Astrocyte (in vitro differentiated cells and primary cell): ENCODE measurements at regions not wholly inside any gene's neighbourhood (a gene's known extent, or its start where the extent isn't known, plus 50 kb on each side); places are given as distances from the start of the nearest gene placed in this dataset.
"Not testable (repeated sequence)": the region's sequence is repeated elsewhere in the genome, so short reads cannot be mapped to it uniquely, and the experiment has no call there.

ENCODE experiments used
- EZH2 ChIP-seq: IDR thresholded peaks from 2 replicates; pipeline ENCODE4 v1.6.1; 2012; ENCODE audit warnings: mild to moderate bottlenecking, low read length, inconsistent platforms; ENCODE audit not compliant: insufficient read depth
- TF ChIP-seq, protein P1 (sequence below): IDR thresholded peaks from 2 replicates; pipeline ENCODE4 v1.5.1; 2011; ENCODE audit warnings: low read depth, mild to moderate bottlenecking, inconsistent platforms, low read length, moderate library complexity; ENCODE audit not compliant: insufficient read depth

DNA sequence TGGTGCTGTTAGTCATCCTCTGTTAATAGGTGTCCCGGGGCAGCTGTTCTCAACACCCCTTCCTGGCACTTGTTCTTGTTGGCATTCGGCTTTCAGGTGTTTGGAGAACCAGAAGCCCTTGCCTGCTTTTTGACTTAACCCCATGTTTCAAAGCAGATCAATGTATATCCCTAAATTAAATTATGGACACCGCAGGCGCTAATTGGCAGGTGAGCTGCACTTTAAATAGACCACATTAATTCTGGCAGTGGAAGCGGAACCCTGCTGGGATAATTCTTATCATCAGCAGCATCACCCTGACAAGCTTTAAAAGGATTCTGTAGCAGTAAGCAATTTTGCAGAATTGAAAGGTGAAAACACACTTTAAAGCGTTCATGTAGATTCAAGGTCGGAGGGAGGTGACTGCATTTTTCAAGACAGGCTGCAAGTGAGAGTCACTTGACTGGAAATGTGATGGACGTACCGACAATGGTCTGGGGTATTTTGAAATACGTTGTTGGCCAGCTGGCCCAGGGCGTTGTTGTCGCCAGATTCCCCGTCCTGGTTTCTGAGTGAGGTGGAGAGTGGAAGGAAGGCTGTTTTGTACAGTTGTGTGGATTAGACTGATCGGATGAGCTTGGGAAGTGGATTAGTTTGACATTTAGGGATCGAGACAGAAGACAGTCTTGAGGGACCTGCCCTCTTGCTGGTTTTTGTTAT is 55.1 kb downstream of the NPIPB11 start:
- TF ChIP-seq EZH2, result not testable (repeated sequence)
- TF ChIP-seq, protein P1, sequence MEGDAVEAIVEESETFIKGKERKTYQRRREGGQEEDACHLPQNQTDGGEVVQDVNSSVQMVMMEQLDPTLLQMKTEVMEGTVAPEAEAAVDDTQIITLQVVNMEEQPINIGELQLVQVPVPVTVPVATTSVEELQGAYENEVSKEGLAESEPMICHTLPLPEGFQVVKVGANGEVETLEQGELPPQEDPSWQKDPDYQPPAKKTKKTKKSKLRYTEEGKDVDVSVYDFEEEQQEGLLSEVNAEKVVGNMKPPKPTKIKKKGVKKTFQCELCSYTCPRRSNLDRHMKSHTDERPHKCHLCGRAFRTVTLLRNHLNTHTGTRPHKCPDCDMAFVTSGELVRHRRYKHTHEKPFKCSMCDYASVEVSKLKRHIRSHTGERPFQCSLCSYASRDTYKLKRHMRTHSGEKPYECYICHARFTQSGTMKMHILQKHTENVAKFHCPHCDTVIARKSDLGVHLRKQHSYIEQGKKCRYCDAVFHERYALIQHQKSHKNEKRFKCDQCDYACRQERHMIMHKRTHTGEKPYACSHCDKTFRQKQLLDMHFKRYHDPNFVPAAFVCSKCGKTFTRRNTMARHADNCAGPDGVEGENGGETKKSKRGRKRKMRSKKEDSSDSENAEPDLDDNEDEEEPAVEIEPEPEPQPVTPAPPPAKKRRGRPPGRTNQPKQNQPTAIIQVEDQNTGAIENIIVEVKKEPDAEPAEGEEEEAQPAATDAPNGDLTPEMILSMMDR, result not testable (repeated sequence)
